RWPE2 (cell line): ENCODE measurements at regions not wholly inside any gene's neighbourhood (a gene's known extent, or its start where the extent isn't known, plus 50 kb on each side); places are given as distances from the start of the nearest gene placed in this dataset.
"Not testable (repeated sequence)": the region's sequence is repeated elsewhere in the genome, so short reads cannot be mapped to it uniquely, and the experiment has no call there.

Experiments used
- ATAC-seq: fragments of 200-7000 bp; cut with Tn5 transposase; 3 replicates; pipeline ENCODE4 v1.9.1; 2021; ENCODE audit warnings: low read depth
- DNase-seq: peaks from one replicate; pipeline ENCODE4 v3.0.0-alpha.2; 2020; ENCODE audit warnings: low spot score
- H3K27ac ChIP-seq: fragments of 450-650 bp; 2 replicates; pipeline ENCODE4 v1.5.1; 2017; ENCODE audit warnings: mild to moderate bottlenecking; ENCODE audit not compliant: poor library complexity, severe bottlenecking
- H3K27me3 ChIP-seq: fragments of 250-450 bp; sonication (Bioruptor Pico); 2 replicates; pipeline ENCODE4 v1.5.1; 2021; ENCODE audit warnings: mild to moderate bottlenecking, moderate library complexity; ENCODE audit not compliant: insufficient read depth, poor library complexity, severe bottlenecking
- H3K36me3 ChIP-seq: fragments of 250-450 bp; sonication (Bioruptor Pico); 2 replicates; pipeline ENCODE4 v1.5.1; 2020; ENCODE audit warnings: low read depth, mild to moderate bottlenecking, moderate library complexity
- H3K4me1 ChIP-seq: fragments of 250-450 bp; sonication (Bioruptor Pico); 2 replicates; pipeline ENCODE4 v1.5.1; 2021; ENCODE audit warnings: mild to moderate bottlenecking, moderate library complexity; ENCODE audit not compliant: insufficient read depth, poor library complexity, severe bottlenecking
- H3K4me3 ChIP-seq: fragments of 250-450 bp; sonication (Bioruptor Pico); 2 replicates; pipeline ENCODE4 v1.5.1; 2021; ENCODE audit warnings: mild to moderate bottlenecking, moderate library complexity; ENCODE audit not compliant: severe bottlenecking
- H3K9me3 ChIP-seq: fragments of 250-450 bp; sonication (Bioruptor Pico); 2 replicates; pipeline ENCODE4 v1.5.1; 2021; ENCODE audit warnings: mild to moderate bottlenecking, moderate library complexity; ENCODE audit not compliant: severe bottlenecking
- TF ChIP-seq, protein P1 (sequence below): fragments of 450-650 bp; IDR thresholded peaks from one replicate; pipeline ENCODE4 v1.5.1; 2017; ENCODE audit warnings: mild to moderate bottlenecking, moderate library complexity; ENCODE audit not compliant: poor library complexity, severe bottlenecking

DNA sequence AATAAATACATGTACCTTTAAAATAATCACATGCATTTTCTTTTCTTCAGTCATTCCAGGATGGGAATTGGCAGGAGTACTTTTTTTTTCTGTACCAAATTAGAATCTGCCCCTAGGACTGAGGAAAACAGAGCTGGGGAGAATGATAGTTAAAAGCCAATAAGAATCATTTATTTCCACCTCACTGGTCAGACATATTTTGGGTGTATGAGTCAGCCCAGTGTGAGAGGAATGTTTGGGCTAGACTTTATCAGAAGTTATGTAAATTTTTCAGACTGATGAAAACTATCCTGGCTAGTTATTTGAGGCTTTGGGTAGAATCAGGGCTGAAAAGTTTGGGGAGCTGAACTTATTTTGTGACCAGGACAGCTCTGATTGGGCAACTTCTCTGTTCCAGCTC lies 303.1 kb upstream of the NPSR1 start:
- no peak overlapping the region for H3K27ac ChIP-seq
- H3K36me3 ChIP-seq, result no peaks in the 10 kb centered on the region
- ATAC-seq, result peak; percentile 49; the same call in 1 of the 3 replicates
- H3K4me3 ChIP-seq, result no peak overlapping the region
- TF ChIP-seq, protein P1, sequence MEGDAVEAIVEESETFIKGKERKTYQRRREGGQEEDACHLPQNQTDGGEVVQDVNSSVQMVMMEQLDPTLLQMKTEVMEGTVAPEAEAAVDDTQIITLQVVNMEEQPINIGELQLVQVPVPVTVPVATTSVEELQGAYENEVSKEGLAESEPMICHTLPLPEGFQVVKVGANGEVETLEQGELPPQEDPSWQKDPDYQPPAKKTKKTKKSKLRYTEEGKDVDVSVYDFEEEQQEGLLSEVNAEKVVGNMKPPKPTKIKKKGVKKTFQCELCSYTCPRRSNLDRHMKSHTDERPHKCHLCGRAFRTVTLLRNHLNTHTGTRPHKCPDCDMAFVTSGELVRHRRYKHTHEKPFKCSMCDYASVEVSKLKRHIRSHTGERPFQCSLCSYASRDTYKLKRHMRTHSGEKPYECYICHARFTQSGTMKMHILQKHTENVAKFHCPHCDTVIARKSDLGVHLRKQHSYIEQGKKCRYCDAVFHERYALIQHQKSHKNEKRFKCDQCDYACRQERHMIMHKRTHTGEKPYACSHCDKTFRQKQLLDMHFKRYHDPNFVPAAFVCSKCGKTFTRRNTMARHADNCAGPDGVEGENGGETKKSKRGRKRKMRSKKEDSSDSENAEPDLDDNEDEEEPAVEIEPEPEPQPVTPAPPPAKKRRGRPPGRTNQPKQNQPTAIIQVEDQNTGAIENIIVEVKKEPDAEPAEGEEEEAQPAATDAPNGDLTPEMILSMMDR, result no peak
- H3K4me1 ChIP-seq, result peaks cover 12% of the 10 kb centered on the region
- no peaks in the 10 kb centered on the region for H3K27me3 ChIP-seq
- DNase-seq, result no peak
- H3K9me3 ChIP-seq, result no peaks in the 10 kb centered on the region

DNA sequence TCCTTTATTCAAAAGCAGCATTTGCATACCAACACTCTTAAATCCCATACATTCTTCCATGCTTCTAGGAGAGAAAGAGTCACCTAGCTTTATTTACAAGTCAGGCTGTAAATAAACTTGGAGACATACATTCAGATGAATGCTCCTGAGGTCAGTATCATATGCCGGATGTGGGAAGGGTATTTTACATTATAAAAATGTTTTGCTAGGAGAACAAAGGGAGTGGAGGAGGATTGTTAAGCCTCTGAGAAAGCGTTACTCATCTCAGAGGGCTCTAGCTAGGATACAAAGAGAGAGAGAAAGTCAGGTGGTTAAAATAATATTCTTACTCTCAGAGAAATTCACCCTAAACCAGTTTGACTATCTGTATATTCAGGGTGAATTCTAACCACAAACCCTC lies 300.9 kb upstream of the NPSR1 start:
- no peaks in the 10 kb centered on the region for H3K27me3 ChIP-seq
- peak; percentile 93 for ATAC-seq

DNA sequence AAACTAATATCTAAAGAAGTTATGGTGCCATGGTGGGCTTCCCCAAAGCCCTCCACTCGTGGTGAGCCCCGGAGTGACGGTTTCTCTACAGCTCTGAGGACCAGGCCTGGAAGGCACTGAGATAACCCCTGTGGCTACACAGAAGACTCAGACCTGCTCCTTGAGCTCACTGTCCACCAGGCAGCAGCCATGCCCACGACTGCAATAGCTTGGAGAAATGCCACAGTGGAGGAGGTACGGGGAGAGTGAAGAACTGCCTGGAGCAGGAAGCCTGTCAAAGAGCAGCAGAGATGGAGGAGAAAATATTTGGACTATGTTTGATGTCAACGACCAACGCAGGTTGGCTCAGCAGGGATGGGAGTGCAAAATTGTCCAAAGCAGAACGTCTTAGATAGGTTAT lies 300.1 kb upstream of the NPSR1 start:
- Histone ChIP-seq H3K4me3 (no peak overlapping the region), H3K9me3 (no peaks in the 10 kb centered on the region), H3K27ac (no peak overlapping the region), H3K4me1 (peaks cover 12% of the 10 kb centered on the region), H3K27me3 (no peaks in the 10 kb centered on the region), H3K36me3 (no peaks in the 10 kb centered on the region)
- TF ChIP-seq, protein P1, result no peak
- DNase-seq (no peak), ATAC-seq (no peak)

More for the DNA sequence above, 300.9 kb upstream of the NPSR1 start:
- Histone ChIP-seq H3K36me3 (no peaks in the 10 kb centered on the region), H3K4me1 (peaks cover 12% of the 10 kb centered on the region), H3K27ac (no peak overlapping the region), H3K9me3 (no peaks in the 10 kb centered on the region), H3K4me3 (no peak overlapping the region)
- DNase-seq, result no peak
- TF ChIP-seq, protein P1, result no peak

DNA sequence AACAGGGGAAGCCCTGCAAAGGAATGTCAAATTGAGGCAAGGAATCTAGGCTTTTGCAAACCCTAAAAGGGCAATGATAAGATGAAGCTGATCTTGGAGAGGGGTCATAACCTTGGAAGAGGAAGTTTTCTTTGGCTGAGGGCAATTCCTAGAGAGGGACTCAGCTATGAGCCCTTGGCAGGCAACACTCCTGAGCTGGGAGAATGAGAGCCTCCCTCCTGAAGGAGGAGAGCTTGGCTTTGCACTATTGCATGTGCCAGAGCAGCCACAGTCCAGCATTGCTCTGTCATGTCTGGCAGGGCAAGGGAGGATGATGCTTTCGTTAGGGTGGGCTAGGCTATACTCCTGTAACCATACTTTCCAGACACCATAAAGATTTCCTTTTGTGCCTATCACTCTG lies 299.4 kb upstream of the NPSR1 start:
- not testable (repeated sequence) for H3K4me3 ChIP-seq, H3K27me3 ChIP-seq, H3K27ac ChIP-seq, H3K9me3 ChIP-seq, H3K36me3 ChIP-seq, ATAC-seq, DNase-seq
- H3K4me1 ChIP-seq, result peaks cover 12% of the 10 kb centered on the region

DNA sequence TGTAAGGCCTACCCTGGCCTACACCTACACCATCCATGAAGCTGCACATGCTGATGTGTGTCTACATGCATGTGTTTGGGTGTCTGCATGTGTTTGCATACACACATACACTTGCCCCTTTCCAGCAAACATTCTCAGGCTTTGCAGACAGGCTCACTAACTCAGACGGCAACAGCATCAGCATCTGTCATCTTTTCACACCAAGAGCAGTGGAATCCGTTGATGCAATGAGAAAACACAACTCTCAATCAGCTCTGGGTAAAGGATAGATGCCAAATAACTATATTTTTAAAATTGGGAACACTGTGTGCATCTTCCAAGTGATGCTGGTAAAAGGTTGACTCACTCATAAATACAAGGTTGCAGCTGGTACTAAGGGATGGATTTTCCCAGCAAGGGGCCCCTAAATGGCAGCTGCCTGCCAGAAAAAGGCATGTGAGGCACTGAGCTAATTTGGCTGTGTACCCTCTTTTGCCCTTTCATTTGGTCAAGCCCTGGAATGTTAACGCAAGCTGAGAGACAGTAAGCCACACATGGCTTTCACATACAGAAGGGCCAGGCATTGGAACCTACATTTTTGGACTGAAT lies 296.3 kb upstream of the NPSR1 start:
- Histone ChIP-seq H3K27ac (no peak overlapping the region), H3K27me3 (no peaks in the 10 kb centered on the region), H3K4me3 (no peak overlapping the region), H3K4me1 (peaks cover 8% of the 10 kb centered on the region), H3K36me3 (no peaks in the 10 kb centered on the region), H3K9me3 (no peaks in the 10 kb centered on the region)
- ATAC-seq (no peak), DNase-seq (no peak)
- TF ChIP-seq, protein P1, result no peak
